ENCODE measurements at regions not wholly inside any gene's neighbourhood (a gene's known extent, or its start where the extent isn't known, plus 50 kb on each side); places are given as distances from the start of the nearest gene placed in this dataset.

GRCh38 chr22:27477171-27477570 is 324.4 kb downstream of the MN1 start:
- no peak overlapping the region for H3K27ac ChIP-seq (ENCODE audit: low read depth, low read length, poor library complexity, severe bottlenecking)
- H2AFZ ChIP-seq (ENCODE audit: low read length): no peak overlapping the region

GRCh38 chr22:27480487-27480886 is 321.1 kb downstream of the MN1 start:
- Histone ChIP-seq H4K20me1 (ENCODE audit: insufficient read depth, low read length) (no peaks in the 10 kb centered on the region), H3K36me3 (ENCODE audit: insufficient read depth, low read length) (no peaks in the 10 kb centered on the region), H3K27me3 (ENCODE audit: insufficient read depth, low read length) (no peaks in the 10 kb centered on the region), H3F3A (ENCODE audit: insufficient read depth, low read length) (no peaks in the 10 kb centered on the region), H2AFZ (ENCODE audit: low read length) (no peak overlapping the region), H3K4me3 (ENCODE audit: low read depth, low read length, poor library complexity, severe bottlenecking) (no peak overlapping the region), H3K4me2 (ENCODE audit: low read length) (no peak overlapping the region), H3K4me1 (ENCODE audit: insufficient read depth, low read length, severe bottlenecking) (no peaks in the 10 kb centered on the region), H3K9me2 (ENCODE audit: low read depth, low read length) (no peaks in the 10 kb centered on the region), H3K9ac (ENCODE audit: low read length) (no peak overlapping the region), H3K79me2 (ENCODE audit: insufficient read depth, low read length) (no peaks in the 10 kb centered on the region), H3K9me3 (ENCODE audit: low read length) (no peaks in the 10 kb centered on the region), H3K27ac (ENCODE audit: low read depth, low read length, poor library complexity, severe bottlenecking) (no peak overlapping the region)
- no peak for TF ChIP-seq EZH2 (IDR thresholded peaks at IDR 0.05; ENCODE audit: borderline replicate concordance, low read length)
- TF ChIP-seq, protein P1, sequence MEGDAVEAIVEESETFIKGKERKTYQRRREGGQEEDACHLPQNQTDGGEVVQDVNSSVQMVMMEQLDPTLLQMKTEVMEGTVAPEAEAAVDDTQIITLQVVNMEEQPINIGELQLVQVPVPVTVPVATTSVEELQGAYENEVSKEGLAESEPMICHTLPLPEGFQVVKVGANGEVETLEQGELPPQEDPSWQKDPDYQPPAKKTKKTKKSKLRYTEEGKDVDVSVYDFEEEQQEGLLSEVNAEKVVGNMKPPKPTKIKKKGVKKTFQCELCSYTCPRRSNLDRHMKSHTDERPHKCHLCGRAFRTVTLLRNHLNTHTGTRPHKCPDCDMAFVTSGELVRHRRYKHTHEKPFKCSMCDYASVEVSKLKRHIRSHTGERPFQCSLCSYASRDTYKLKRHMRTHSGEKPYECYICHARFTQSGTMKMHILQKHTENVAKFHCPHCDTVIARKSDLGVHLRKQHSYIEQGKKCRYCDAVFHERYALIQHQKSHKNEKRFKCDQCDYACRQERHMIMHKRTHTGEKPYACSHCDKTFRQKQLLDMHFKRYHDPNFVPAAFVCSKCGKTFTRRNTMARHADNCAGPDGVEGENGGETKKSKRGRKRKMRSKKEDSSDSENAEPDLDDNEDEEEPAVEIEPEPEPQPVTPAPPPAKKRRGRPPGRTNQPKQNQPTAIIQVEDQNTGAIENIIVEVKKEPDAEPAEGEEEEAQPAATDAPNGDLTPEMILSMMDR (IDR thresholded peaks at IDR 0.05; ENCODE audit: low read length): no peak

More at GRCh38 chr22:27477171-27477570, 324.4 kb downstream of the MN1 start:
- Histone ChIP-seq H3K9me2 (ENCODE audit: low read depth, low read length) (no peaks in the 10 kb centered on the region), H3K4me1 (ENCODE audit: insufficient read depth, low read length, severe bottlenecking) (no peaks in the 10 kb centered on the region), H3K27me3 (ENCODE audit: insufficient read depth, low read length) (no peaks in the 10 kb centered on the region), H3F3A (ENCODE audit: insufficient read depth, low read length) (no peaks in the 10 kb centered on the region), H3K9me3 (ENCODE audit: low read length) (no peaks in the 10 kb centered on the region), H3K9ac (ENCODE audit: low read length) (no peak overlapping the region), H4K20me1 (ENCODE audit: insufficient read depth, low read length) (no peaks in the 10 kb centered on the region), H3K4me3 (ENCODE audit: low read depth, low read length, poor library complexity, severe bottlenecking) (no peak overlapping the region), H3K36me3 (ENCODE audit: insufficient read depth, low read length) (no peaks in the 10 kb centered on the region), H3K79me2 (ENCODE audit: insufficient read depth, low read length) (no peaks in the 10 kb centered on the region), H3K4me2 (ENCODE audit: low read length) (no peak overlapping the region)
- TF ChIP-seq, protein P1 (IDR thresholded peaks at IDR 0.05; ENCODE audit: low read length): no peak
- TF ChIP-seq EZH2 (IDR thresholded peaks at IDR 0.05; ENCODE audit: borderline replicate concordance, low read length): no peak

DNA sequence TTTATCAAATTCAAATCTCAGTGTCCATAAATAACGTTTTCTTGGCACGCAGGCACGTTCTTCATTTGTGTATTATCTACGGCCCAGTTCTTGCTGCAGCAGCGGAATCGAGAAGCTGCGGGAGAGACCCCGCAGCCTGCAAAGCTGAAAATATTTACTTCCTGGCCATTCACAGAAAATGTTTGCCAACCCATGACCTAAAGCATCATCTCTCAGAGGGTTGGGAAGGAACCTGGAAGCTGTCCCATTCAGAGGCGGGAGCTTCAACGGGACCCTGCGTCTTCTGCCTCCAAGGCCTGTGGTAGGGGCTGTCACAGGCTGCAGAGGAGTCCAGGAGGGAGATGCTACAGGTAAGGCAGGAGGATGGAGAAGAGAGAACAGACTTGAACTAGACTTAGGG is 319.2 kb downstream of the MN1 start:
- TF ChIP-seq, protein P1 (IDR thresholded peaks at IDR 0.05; ENCODE audit: low read length): no peak
- TF ChIP-seq EZH2 (IDR thresholded peaks at IDR 0.05; ENCODE audit: borderline replicate concordance, low read length): no peak
- Histone ChIP-seq H3K9ac (ENCODE audit: low read length) (no peak overlapping the region), H3K4me1 (ENCODE audit: insufficient read depth, low read length, severe bottlenecking) (no peaks in the 10 kb centered on the region), H3K4me3 (ENCODE audit: low read depth, low read length, poor library complexity, severe bottlenecking) (no peak overlapping the region), H3K27ac (ENCODE audit: low read depth, low read length, poor library complexity, severe bottlenecking) (no peak overlapping the region), H3K9me3 (ENCODE audit: low read length) (no peaks in the 10 kb centered on the region; the same call in 1 of the 2 replicates), H3K4me2 (ENCODE audit: low read length) (no peak overlapping the region), H3F3A (ENCODE audit: insufficient read depth, low read length) (no peaks in the 10 kb centered on the region), H3K27me3 (ENCODE audit: insufficient read depth, low read length) (no peaks in the 10 kb centered on the region), H3K36me3 (ENCODE audit: insufficient read depth, low read length) (no peaks in the 10 kb centered on the region), H3K79me2 (ENCODE audit: insufficient read depth, low read length) (no peaks in the 10 kb centered on the region), H4K20me1 (ENCODE audit: insufficient read depth, low read length) (no peaks in the 10 kb centered on the region), H3K9me2 (ENCODE audit: low read depth, low read length) (no peaks in the 10 kb centered on the region), H2AFZ (ENCODE audit: low read length) (no peak overlapping the region)

Measured in OCI-LY1 (cell line).